ENCODE measurements at regions not wholly inside any gene's neighbourhood (a gene's known extent, or its start where the extent isn't known, plus 50 kb on each side); places are given as distances from the start of the nearest gene placed in this dataset.

GRCh38 chr3:168806871-168807270 lies 711.1 kb upstream of the GOLIM4 start:
- ATAC-seq (no peak), DNase-seq (no peak)
- TF ChIP-seq CTCF (IDR thresholded peaks at IDR 0.05): no peak
- Histone ChIP-seq H3K4me1 (ENCODE audit: low read depth) (no peaks in the 10 kb centered on the region), H3K9me3 (no peaks in the 10 kb centered on the region), H3K36me3 (ENCODE audit: low read depth) (no peaks in the 10 kb centered on the region), H3K4me3 (no peak overlapping the region)
- intact Hi-C loops (cut with DNase I, micrococcal nuclease): no loop called here

- Histone ChIP-seq H3K9me3 (no peaks in the 10 kb centered on the region), H3K36me3 (ENCODE audit: low read depth) (no peaks in the 10 kb centered on the region), H3K4me1 (ENCODE audit: low read depth) (no peaks in the 10 kb centered on the region), H3K4me3 (no peak overlapping the region)
- no peak for TF ChIP-seq CTCF (IDR thresholded peaks at IDR 0.05)
- ATAC-seq (no peak), DNase-seq (no peak)
- intact Hi-C loops (cut with DNase I, micrococcal nuclease): no loop called here
These were observed 707.8 kb upstream of the GOLIM4 start for GRCh38 chr3:168803536-168803935.

- intact Hi-C loops (cut with DNase I, micrococcal nuclease): no loop called here
- H3K4me1 ChIP-seq (ENCODE audit: low read depth): no peaks in the 10 kb centered on the region
- no peak for TF ChIP-seq CTCF (IDR thresholded peaks at IDR 0.05)
- no peak for DNase-seq
- no peaks in the 10 kb centered on the region for H3K9me3 ChIP-seq
- ATAC-seq: no peak
- no peaks in the 10 kb centered on the region for H3K36me3 ChIP-seq (ENCODE audit: low read depth)
- H3K4me3 ChIP-seq: no peak overlapping the region
These were observed 707.0 kb upstream of the GOLIM4 start for GRCh38 chr3:168802766-168803165.

- intact Hi-C loops (cut with DNase I, micrococcal nuclease): no loop called here
- Histone ChIP-seq H3K36me3 (ENCODE audit: low read depth) (no peaks in the 10 kb centered on the region), H3K4me1 (ENCODE audit: low read depth) (no peaks in the 10 kb centered on the region), H3K4me3 (no peak overlapping the region), H3K9me3 (no peaks in the 10 kb centered on the region)
- DNase-seq (no peak), ATAC-seq (no peak)
- no peak for TF ChIP-seq CTCF (IDR thresholded peaks at IDR 0.05)
These were observed 706.1 kb upstream of the GOLIM4 start for GRCh38 chr3:168801794-168802193.

- no peaks in the 10 kb centered on the region for H3K36me3 ChIP-seq (ENCODE audit: low read depth)
- intact Hi-C loops (cut with DNase I, micrococcal nuclease): no loop called here
- H3K9me3 ChIP-seq: no peaks in the 10 kb centered on the region
- no peak for DNase-seq
- no peak overlapping the region for H3K4me3 ChIP-seq
- H3K4me1 ChIP-seq (ENCODE audit: low read depth): no peaks in the 10 kb centered on the region
- ATAC-seq: no peak
- no peak for TF ChIP-seq CTCF (IDR thresholded peaks at IDR 0.05)
These were observed 700.6 kb upstream of the GOLIM4 start for GRCh38 chr3:168796339-168796738.

GRCh38 chr3:168794427-168794826 lies 698.7 kb upstream of the GOLIM4 start:
- Histone ChIP-seq H3K36me3 (ENCODE audit: low read depth) (no peaks in the 10 kb centered on the region), H3K4me1 (ENCODE audit: low read depth) (no peaks in the 10 kb centered on the region), H3K9me3 (no peaks in the 10 kb centered on the region), H3K4me3 (no peak overlapping the region)
- DNase-seq (no peak), ATAC-seq (no peak)
- intact Hi-C loops (cut with DNase I, micrococcal nuclease): no loop called here
- TF ChIP-seq CTCF (IDR thresholded peaks at IDR 0.05): no peak
